COR-L47 (cell line): ENCODE measurements at regions not wholly inside any gene's neighbourhood (a gene's known extent, or its start where the extent isn't known, plus 50 kb on each side); places are given as distances from the start of the nearest gene placed in this dataset.
"Not testable (repeated sequence)": the region's sequence is repeated elsewhere in the genome, so short reads cannot be mapped to it uniquely, and the experiment has no call there.

Source experiments
- DNase-seq: peaks from one replicate; lab custom pipeline; 2025; lab: John Stamatoyannopoulos, UW

GRCh38 chr1:95669638-95670037, 435.6 kb downstream of the RWDD3 start:
- not testable (repeated sequence) for DNase-seq

- no peak for DNase-seq
These were observed 437.1 kb downstream of the RWDD3 start for GRCh38 chr1:95671098-95671497.

- no peak for DNase-seq
These were observed 445.3 kb downstream of the RWDD3 start for GRCh38 chr1:95679262-95679661.

GRCh38 chr1:95685081-95685480, 451.1 kb downstream of the RWDD3 start:
- peak; percentile 59 for DNase-seq

DNA sequence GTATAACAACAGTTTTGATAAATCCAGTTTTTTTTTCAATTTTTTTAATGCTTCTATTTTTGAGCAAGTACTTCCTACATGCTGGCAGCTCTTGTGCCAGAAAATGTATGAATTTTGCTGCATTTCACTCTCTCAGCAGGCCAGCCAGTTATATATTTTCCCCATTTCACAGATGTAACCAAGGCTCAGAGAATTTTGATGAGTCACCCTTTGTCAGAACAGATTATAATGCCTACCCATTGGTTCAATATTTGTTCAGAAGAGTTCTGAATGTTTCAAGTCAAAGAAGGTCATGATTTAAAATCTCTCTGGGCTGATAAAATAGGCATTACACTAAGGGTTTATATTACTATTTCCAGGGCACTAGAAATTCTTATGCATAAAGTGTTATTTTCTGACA, 452.2 kb downstream of the RWDD3 start:
- DNase-seq: no peak

- DNase-seq: no peak
These were observed 465.3 kb downstream of the RWDD3 start for GRCh38 chr1:95699149-95699953.

DNA sequence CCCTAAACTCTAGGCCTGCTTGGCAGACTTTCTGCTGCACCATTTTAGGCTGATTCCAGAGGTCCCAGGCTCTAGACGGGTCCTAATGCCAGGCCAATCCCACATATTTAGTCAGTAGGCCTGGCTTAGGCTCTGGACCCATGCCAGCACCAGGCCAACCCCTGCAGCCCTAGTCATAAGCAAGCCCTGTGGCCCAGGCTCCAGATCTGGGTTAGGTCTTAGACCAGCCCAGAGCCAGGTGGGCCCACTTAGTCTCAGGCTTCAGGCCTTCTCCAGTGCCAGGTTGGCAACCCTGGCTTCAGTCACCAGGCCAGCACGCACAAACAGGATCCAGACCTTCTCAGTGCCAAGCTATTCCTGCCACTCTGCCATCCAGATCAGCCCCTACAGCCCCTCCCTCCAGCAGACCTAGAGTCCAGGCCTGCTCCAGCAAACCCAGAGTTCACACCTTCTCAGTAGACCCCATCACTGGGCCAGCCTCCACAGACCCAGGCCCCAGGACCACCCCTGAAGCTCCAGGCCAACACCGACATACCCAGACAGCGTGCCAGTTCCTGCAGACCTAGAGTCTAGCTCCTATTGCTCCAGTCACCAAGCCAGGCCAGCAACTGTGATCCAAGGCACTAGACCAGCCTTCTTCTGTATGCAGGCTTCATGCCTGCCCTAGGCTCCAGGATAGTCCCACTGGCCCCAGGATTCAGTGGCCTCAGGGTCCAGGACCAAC, 467.6 kb downstream of the RWDD3 start:
- no peak for DNase-seq

- no peak for DNase-seq
These were observed 469.0 kb downstream of the RWDD3 start for GRCh38 chr1:95703046-95703445.

GRCh38 chr1:95716097-95716496, 482.1 kb downstream of the RWDD3 start:
- no peak for DNase-seq

DNA sequence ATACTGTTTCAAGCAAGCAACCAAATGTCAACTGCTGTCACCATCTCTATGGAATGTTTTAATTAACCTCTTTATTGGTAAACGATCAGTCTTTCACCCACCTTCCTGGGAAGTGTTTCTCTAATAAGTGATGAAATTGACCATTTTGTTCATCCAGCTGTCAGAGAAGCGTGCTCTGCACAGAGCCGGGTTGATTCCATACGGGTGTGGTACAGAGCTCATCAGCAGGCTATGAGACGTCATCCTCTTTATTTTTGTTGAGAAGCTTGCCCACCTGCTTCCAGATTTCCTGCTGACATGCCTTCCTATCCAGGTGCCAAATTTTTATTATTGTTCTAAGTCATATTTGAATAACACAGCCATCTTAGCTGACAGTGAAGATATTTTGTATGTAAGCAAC, 482.5 kb downstream of the RWDD3 start:
- DNase-seq: no peak

GRCh38 chr1:95723346-95723745, 489.3 kb downstream of the RWDD3 start:
- DNase-seq: no peak

DNA sequence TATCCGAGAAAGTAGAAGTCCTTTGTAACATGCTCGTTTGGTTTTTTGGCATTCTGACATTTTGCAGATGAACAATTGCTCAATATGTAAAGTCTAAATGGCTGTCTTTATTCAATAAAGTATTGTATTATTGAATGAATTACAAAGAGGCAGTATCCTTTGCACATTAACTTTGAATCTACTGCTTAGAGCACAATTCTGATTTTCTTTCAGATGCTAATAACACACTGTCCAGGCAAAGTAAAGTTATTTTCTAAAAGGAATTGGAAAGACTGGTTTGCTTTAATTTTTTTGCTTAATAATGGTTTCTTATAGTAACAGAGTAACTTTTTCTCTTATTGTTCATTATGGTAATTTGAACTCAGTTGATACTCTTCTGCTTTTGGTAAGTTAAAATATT, 494.8 kb downstream of the RWDD3 start:
- no peak for DNase-seq

DNA sequence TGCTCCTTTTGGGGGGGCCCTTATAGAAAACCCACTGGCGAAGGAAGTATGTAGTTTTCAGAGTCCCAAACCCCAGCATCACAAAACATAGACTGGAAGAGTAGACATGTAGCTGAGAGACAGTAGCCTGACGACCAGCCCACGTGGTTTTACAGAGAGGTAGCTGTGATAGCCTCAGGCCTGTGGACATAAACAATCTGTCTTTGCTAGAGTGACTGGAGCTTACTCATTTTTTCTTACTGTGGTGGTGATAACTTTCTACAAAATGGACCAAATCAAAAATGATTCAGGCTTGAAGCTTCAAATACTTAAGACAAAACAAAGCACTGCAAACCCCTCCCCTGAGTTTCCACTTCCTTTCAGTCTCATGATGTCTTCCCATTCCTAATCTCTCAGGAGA, 497.0 kb downstream of the RWDD3 start:
- DNase-seq: peak; percentile 27

DNA sequence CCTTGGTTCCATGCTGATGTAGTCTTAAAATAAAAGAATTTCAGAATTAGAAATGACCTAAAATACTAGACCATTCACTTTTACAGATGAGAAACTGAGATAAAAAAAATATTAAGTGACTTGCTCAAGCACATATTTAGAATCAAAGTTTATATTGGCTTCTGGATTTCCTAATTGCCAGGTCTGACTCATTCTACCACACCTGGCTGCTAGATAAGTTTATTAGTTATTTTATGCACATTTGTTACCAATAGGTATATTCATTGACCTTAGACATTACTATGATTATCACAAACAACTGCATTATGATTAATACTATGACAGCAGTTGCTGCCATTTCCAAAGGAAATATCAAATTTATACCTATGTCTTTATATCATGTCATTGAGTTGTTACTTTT, 497.5 kb downstream of the RWDD3 start:
- peak; percentile 47 for DNase-seq

DNA sequence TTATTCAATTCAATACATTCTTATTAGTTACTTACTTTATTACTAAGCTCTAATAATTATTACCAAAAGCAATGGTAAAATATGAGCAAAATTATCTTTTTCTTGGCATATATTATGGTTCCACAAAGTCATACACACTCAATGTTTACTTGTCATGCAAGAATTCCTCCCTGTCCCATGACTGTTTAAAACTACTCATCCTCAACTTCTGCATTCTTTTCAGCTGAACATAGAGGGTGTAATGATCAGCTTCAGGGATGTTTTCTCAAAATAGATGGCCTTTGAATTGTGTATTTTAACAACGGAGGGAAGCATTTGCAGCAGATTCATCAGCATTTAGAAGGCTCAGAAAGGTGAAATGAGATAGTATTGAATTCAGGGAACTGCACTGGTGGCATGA, 499.0 kb downstream of the RWDD3 start:
- DNase-seq: no peak

GRCh38 chr1:95733671-95734070, 499.7 kb downstream of the RWDD3 start:
- DNase-seq: no peak

DNA sequence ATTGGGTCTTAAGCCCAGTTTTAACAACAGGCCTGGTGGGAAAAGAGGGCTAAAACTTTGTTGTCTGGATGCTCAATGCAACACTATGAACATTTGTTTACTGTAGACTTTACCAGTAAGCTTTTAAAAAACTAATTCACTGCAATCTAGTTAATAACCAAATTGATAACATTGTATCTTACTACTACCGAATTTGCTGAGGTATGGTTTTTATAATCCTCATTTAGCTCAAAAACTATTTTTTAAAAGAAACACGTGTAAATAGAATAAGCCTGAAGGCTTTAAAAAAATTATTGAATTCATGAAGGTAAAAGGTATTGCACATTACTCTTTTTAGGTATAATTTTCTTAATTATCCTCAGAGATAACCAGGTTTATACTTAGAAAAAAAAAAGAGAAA, 500.6 kb downstream of the RWDD3 start:
- no peak for DNase-seq

GRCh38 chr1:95742591-95743089, 508.6 kb downstream of the RWDD3 start:
- DNase-seq: no peak

DNA sequence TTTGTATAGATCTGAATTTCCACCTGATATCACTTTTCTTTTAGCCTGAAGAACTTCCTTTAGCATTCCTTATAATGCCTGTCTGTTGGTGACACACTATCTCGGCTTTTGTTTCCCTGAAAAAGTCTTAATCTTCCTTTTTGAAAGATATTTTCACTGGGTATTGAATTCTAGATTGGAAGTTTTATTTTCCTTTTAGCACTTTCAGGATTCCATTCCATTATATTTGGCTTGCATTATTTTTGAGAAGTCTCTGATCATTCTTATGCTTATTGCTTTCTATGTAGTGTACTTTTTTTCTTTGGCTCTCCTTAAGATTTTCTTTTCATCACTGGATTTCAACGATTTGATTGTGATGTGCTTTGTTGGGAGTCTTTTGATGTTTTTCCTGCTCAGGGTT, 510.7 kb downstream of the RWDD3 start:
- DNase-seq: no peak

DNA sequence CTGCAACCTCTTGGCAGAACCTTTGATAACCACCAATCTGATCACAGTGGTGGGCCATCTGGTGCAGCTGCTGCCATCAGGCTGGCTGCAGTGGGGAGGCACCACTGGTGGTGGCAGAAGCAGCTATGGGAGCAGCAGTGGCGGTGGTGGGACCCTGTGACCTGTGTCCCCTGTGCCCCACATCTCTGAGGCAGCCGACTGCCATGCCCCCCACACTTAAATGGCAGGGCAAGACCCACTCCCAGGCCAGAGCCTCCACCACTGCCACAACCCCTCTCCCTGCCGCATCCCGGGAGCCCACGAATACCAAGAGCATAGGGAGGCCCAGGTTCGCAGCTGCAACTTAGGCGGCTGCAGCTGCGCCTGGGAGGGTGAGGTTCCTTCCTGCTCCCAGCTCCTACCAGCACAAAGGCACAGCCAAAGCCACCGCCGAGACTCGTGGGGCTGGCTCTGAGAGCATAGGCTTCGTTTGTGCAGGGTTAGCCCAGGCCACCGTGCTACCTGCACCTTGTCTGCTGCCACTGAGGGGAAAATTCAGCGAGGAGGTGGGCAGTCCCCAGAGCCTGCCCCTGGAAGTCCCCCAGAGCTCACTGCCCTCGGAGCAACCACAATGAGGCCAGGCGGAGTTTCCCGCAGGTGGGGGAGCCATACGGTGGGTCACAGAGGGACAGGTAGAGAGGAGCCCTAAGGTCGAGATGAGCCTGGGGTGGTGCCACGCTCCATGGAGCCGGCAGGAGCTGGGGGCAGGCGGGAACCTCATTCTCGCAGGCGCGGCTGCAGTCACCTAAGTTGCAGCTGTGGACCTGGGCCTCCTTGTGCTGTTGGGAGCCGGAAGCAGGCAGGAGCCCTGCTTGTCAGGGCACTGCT, 518.7 kb downstream of the RWDD3 start:
- no peak for DNase-seq

DNA sequence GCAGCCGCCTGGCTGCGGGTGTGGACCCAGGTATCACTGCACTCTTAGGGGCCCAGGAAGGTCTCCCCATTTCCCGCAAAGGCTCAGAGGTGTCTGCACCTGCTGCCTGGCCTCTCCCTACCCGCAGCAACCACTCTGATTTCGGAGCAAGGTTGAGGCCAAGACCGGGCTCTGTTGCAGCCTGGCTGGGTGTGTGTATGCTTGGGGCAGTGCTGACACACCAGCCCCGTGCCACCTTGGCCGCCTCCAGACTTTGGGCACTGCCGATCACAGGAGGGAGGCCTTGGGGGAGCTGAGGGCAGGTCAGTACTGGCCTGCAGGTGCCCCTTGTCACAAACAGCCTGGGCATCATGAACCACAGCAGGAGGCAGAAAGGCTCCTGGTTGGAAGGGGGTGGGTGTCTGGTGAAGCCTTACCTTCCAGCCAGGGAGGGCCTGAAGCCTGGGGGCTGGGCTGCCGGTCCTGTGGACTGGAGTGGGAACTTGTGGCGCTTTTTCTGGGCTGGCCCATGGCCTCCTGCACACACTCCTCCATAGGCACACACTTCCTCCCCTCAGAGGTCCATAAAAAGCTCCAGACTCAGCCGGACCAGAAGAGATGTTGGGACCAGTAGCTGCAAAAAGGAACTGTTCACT, 519.5 kb downstream of the RWDD3 start:
- no peak for DNase-seq

DNA sequence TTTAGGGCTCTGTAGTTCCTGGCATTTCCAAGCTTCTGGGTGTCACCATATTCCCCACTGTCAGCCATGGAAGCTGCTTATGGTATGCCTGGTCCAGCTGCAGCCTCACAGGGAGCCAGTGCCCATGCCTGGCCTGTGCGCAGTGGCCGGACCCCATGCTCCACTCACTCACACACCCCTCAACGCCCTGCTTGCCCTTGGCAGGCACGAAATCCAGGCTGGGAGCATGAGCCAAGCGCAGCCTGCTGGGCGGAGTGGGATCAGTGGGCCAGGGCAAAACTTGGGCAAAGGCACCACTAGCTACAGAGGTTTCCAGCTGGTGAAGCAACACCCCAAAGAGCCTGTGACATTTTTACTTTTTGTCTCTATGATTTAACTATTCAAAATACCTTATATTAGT, 520.4 kb downstream of the RWDD3 start:
- no peak for DNase-seq
